K562 (cell line): ENCODE measurements at regions not wholly inside any gene's neighbourhood (a gene's known extent, or its start where the extent isn't known, plus 50 kb on each side); places are given as distances from the start of the nearest gene placed in this dataset.

ENCODE experiments used
- ATAC-seq: fragments of 200-7000 bp; cut with Tn5 transposase; 3 replicates; pipeline ENCODE4 v1.9.1; 2020; ENCODE audit warnings: moderate library complexity
- BruUV-seq: library from RNA; stranded (reverse); fragments of 400-500 nt; replicated peaks from 2 replicates; lab custom pipeline; 2021; lab: Mats Ljungman, UMichigan
- CTCF ChIA-PET: fragments of 300-600 bp; formaldehyde crosslinking; extraction: SDS; loops from one replicate; lab custom pipeline; 2021; ENCODE audit warnings: low intra/inter-chr PET ratio; lab: Yijun Ruan, JAX
- POLR2A ChIA-PET: fragments of 300-600, 350-650 bp; sonication (Branson Sonifier 250); formaldehyde crosslinking; extraction: SDS; loops from one replicate; lab custom pipeline; 2021; ENCODE audit warnings: antibody characterized with exemption, inconsistent platforms; lab: Yijun Ruan, JAX
- DNase-seq, 4 experiments: peaks; one replicate each; pipeline versions ENCODE4 v3.0.0 to v3.0.0-alpha.2; 2011 to 2018; ENCODE audit warnings: low spot score in 3 of 4, mixed read lengths in 3 of 4; ENCODE audit errors: extremely low read depth in 1 of 4
- FAIRE-seq: peaks from 2 replicates; lab custom pipeline; 2011; peaks lifted over from hg19 to GRCh38; lab: Jason Lieb, UNC
- H2AFZ ChIP-seq: 2 replicates; pipeline ENCODE4 v1.6.0; 2011; ENCODE audit warnings: low read depth, low read length, control low read depth, inconsistent platforms
- H3K27ac ChIP-seq: fragments of 200-600 bp; 3 replicates; pipeline ENCODE4 v1.8.0; 2011; ENCODE audit warnings: low read depth, mild to moderate bottlenecking, control low read depth, inconsistent platforms, low read length, moderate library complexity, mixed read lengths; ENCODE audit errors: extremely low read depth
- H3K27me3 ChIP-seq, 2 experiments: fragments of 300-600 bp in 1 of 2; 2 replicates in 1 of 2; 3 replicates in 1 of 2; pipeline versions ENCODE4 v1.6.0 to v1.8.0; 2011; ENCODE audit warnings: inconsistent platforms in 2 of 2, low read length in 2 of 2, mild to moderate bottlenecking in 1 of 2, mixed read lengths in 1 of 2, moderate library complexity in 1 of 2; ENCODE audit not compliant: control insufficient read depth in 2 of 2, insufficient read depth in 2 of 2
- H3K36me3 ChIP-seq: fragments of 300-600 bp; 3 replicates; pipeline ENCODE4 v1.8.0; 2011; ENCODE audit warnings: mild to moderate bottlenecking, low read length, inconsistent platforms; ENCODE audit not compliant: control insufficient read depth, insufficient read depth
- H3K4me1 ChIP-seq, 2 experiments: fragments of 200-600 bp in 1 of 2; replicated peaks in 1 of 2; 2 replicates in 1 of 2; 3 replicates in 1 of 2; pipeline versions ENCODE4 v1.5.1 to v1.8.0; 2011; ENCODE audit warnings: inconsistent platforms in 2 of 2, low read length in 2 of 2, mild to moderate bottlenecking in 1 of 2, mixed read lengths in 1 of 2, moderate library complexity in 1 of 2; ENCODE audit not compliant: control insufficient read depth in 2 of 2, insufficient read depth in 2 of 2
- H3K4me2 ChIP-seq: 2 replicates; pipeline ENCODE4 v1.6.1; 2011; ENCODE audit warnings: low read length, control low read depth, inconsistent platforms, mixed read lengths; ENCODE audit not compliant: insufficient read depth
- H3K4me3 ChIP-seq: fragments of 200-600 bp; sonication (generic), shearing (Covaris generic); 2 replicates; pipeline ENCODE4 v1.5.1; 2016; ENCODE audit warnings: control low read depth, inconsistent platforms
- H3K79me2 ChIP-seq: fragments of 200-600 bp; 3 replicates; pipeline ENCODE4 v1.8.0; 2011; ENCODE audit warnings: low read length, inconsistent platforms; ENCODE audit not compliant: control insufficient read depth, insufficient read depth
- H3K9ac ChIP-seq, 2 experiments: 2 replicates each; pipeline versions ENCODE4 v1.6.0 to v1.6.1; 2011; ENCODE audit warnings: low read depth in 2 of 2, low read length in 2 of 2, control low read depth in 1 of 2, inconsistent platforms in 1 of 2, mild to moderate bottlenecking in 1 of 2, mixed read lengths in 1 of 2; ENCODE audit not compliant: insufficient read depth in 1 of 2
- H3K9me1 ChIP-seq: one replicate; pipeline ENCODE4 v1.6.0; 2011; ENCODE audit warnings: inconsistent platforms, mild to moderate bottlenecking, low read length, moderate library complexity; ENCODE audit not compliant: control insufficient read depth, insufficient read depth
- H3K9me3 ChIP-seq: replicated peaks from 2 replicates; pipeline ENCODE4 v1.5.1; 2011; ENCODE audit warnings: low read depth, low read length, inconsistent platforms; ENCODE audit not compliant: control insufficient read depth, insufficient read depth
- H4K20me1 ChIP-seq: replicated peaks from 2 replicates; pipeline ENCODE4 v1.6.1; 2011; ENCODE audit warnings: low read length, inconsistent platforms, mixed read lengths; ENCODE audit not compliant: control insufficient read depth, insufficient read depth
- MAFG ChIP-seq: fragments of 450-650 bp; conservative IDR thresholded peaks from 2 replicates; pipeline ENCODE4 v1.6.1; 2016; ENCODE audit warnings: missing genetic modification characterization, missing compliant biosample characterization
- MCM3 ChIP-seq: fragments of 450-650 bp; IDR thresholded peaks from 2 replicates; pipeline ENCODE4 v1.6.1; 2016
- MIER1 ChIP-seq: fragments of 450-650 bp; IDR thresholded peaks from 2 replicates; pipeline ENCODE4 v1.6.1; 2016; ENCODE audit warnings: antibody characterized with exemption, mild to moderate bottlenecking, low read depth
- REST ChIP-seq, 2 experiments: fragments of 450-650 bp; formaldehyde crosslinking in 1 of 2; IDR thresholded peaks; 2 replicates each; pipeline versions ENCODE4 v1.4.0 to v1.6.1; 2014 to 2020; ENCODE audit warnings: mild to moderate bottlenecking in 2 of 2, borderline replicate concordance in 1 of 2, low read depth in 1 of 2
- ZNF121 ChIP-seq: sonication (generic); formaldehyde crosslinking; conservative IDR thresholded peaks from 2 replicates; pipeline ENCODE4 v1.8.0; 2022; ENCODE audit warnings: missing genetic modification reagents
- ZNF347 ChIP-seq: fragments of 450-650 bp; formaldehyde crosslinking; IDR thresholded peaks from 2 replicates; pipeline ENCODE4 v1.4.0; 2020; ENCODE audit warnings: low read depth, mild to moderate bottlenecking, moderate library complexity
- WGBS: fragments of 100-300 bp; shearing (Covaris generic); methylation state at CpG from one replicate; pipeline ENCODE4 v1.1.6; 2016; ENCODE audit warnings: low coverage, mixed read lengths; ENCODE audit not compliant: insufficient coverage; ENCODE audit errors: missing lambda C conversion rate; 5-methylcytosine and 5-hydroxymethylcytosine counted together
- in situ Hi-C: fragments of 300-500 bp; cut with MboI; formaldehyde crosslinking; loops from 4 replicates; pipeline ENCODE4 v1.15.0; 2018; ENCODE audit warnings: inconsistent platforms, mixed read lengths
- intact Hi-C: fragments of 100-400 bp; cut with micrococcal nuclease; formaldehyde crosslinking; loops from 2 replicates; pipeline ENCODE4 v1.14.2; 2022
- TF ChIP-seq, protein P1 (sequence below): fragments of 450-650 bp; formaldehyde crosslinking; IDR thresholded peaks from 2 replicates; pipeline ENCODE4 v1.4.0; 2022; ENCODE audit warnings: mild to moderate bottlenecking, moderate library complexity

DNA sequence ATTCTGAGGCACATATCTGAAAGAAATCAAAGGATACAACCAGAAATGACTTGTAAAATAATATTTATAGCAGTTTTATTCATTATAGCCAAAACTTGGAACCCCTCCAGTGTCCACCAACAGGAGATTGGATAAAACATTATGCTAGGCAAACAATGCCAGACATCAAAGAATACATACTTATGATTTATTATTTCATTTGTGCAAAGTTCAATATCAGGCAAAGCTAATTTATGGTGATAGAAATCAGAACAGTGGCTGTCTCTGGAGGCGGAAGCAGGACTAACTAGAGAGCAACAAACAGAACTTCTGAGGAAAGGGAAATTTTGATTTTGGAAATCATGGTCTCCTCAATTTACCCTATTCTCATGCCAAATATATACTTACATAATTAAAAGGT, 193.1 kb downstream of the ICE1 start:
- no peak overlapping the region for H3K4me3 ChIP-seq
- no peak overlapping the region for H2AFZ ChIP-seq
- no peaks in the 10 kb centered on the region for H3K9me3 ChIP-seq
- no peaks in the 10 kb centered on the region; a peak in 1 of 5 replicates for H3K27me3 ChIP-seq
- H3K27ac ChIP-seq = no peak overlapping the region
- no TSS peak for BruUV-seq
- no peaks in the 10 kb centered on the region for H3K79me2 ChIP-seq
- H3K4me1 ChIP-seq = 0 out of 5 replicates have a peak, but pooled peaks cover 0 to 3% of the 10 kb centered on the region in 2 experiments
- TF ChIP-seq REST (IDR thresholded peaks at IDR 0.05; ENCODE audit: borderline replicate concordance) = no peak
- no peak for TF ChIP-seq REST (CRISPR knock-in tag; IDR thresholded peaks at IDR 0.05; ENCODE audit: low read depth)
- TF ChIP-seq MAFG = no peak
- no peak for TF ChIP-seq MIER1
- no peak for TF ChIP-seq MCM3
- TF ChIP-seq, protein P1, sequence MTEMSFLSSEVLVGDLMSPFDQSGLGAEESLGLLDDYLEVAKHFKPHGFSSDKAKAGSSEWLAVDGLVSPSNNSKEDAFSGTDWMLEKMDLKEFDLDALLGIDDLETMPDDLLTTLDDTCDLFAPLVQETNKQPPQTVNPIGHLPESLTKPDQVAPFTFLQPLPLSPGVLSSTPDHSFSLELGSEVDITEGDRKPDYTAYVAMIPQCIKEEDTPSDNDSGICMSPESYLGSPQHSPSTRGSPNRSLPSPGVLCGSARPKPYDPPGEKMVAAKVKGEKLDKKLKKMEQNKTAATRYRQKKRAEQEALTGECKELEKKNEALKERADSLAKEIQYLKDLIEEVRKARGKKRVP (CRISPR knock-in tag) = no peak
- TF ChIP-seq ZNF347 (CRISPR knock-in tag) = no peak
- no peak for TF ChIP-seq ZNF121 (CRISPR knock-in tag)
- in situ Hi-C loops (no loop called here), intact Hi-C loops (no loop called here)
- no peaks in the 10 kb centered on the region for H3K36me3 ChIP-seq
- ATAC-seq = no peak
- CTCF ChIA-PET = no interaction called here
- H3K9me1 ChIP-seq = no peaks in the 10 kb centered on the region
- WGBS = 5% methylated on average over 1 of the region's 1 CpG
- H3K4me2 ChIP-seq = no peak overlapping the region
- DNase-seq = no peak
- no peak for FAIRE-seq
- H4K20me1 ChIP-seq = no peaks in the 10 kb centered on the region
- POLR2A ChIA-PET = no interaction called here
- H3K9ac ChIP-seq = no peak overlapping the region
